Left lung (tissue), 4 donors: ENCODE measurements at regions not wholly inside any gene's neighbourhood (a gene's known extent, or its start where the extent isn't known, plus 50 kb on each side); places are given as distances from the start of the nearest gene placed in this dataset.

Experiments
- ATAC-seq: fragments of 200-7000 bp; cut with Tn5 transposase; one replicate; pipeline ENCODE4 v1.9.1; 2020; ENCODE audit warnings: moderate library complexity
- DNase-seq, 4 donors: peaks; one replicate each; pipeline ENCODE4 v3.0.0-alpha.2; 2013 to 2020
- H3K27ac ChIP-seq, 2 donors: fragments of 200-600 bp; sonication (generic) in 1 of 2; one replicate each; pipeline versions ENCODE4 v1.5.0 to v1.8.0; 2020 to 2021
- H3K27me3 ChIP-seq, 2 donors: fragments of 200-600 bp; sonication (generic) in 1 of 2; one replicate each; pipeline versions ENCODE4 v1.5.0 to v1.8.0; 2020 to 2021
- H3K36me3 ChIP-seq, 2 donors: fragments of 200-600 bp; sonication (generic) in 1 of 2; one replicate each; pipeline versions ENCODE4 v1.5.0 to v1.8.0; 2020 to 2021
- H3K4me1 ChIP-seq, 2 donors: fragments of 200-600 bp; one replicate each; pipeline ENCODE4 v1.8.0; 2021
- H3K4me3 ChIP-seq, 2 donors: fragments of 200-600 bp; sonication (generic) in 1 of 2; one replicate each; pipeline versions ENCODE4 v1.5.0 to v1.8.0; 2020 to 2021; ENCODE audit warnings: mild to moderate bottlenecking in 1 of 2
- H3K9me3 ChIP-seq, 2 donors: fragments of 200-600 bp; sonication (generic) in 1 of 2; one replicate each; pipeline versions ENCODE4 v1.5.0 to v1.8.0; 2020 to 2021
- intact Hi-C, 2 donors: fragments of 100-400 bp; cut with DNase I; formaldehyde crosslinking; loops; one replicate each; pipeline versions ENCODE4 v1.11.2 to v1.14.2; 2022
- TF ChIP-seq, protein P1 (sequence below), 2 donors: fragments of 200-600 bp; sonication (generic) in 1 of 2; IDR thresholded peaks; one replicate each; pipeline versions ENCODE4 v1.5.0 to v1.8.0; 2021; ENCODE audit warnings: antibody characterized with exemption in 2 of 2
- donor health status: DM: no; HTN: yes; CAD: no.
- donor health status: DM: no; HTN: no; CAD: no.

DNA sequence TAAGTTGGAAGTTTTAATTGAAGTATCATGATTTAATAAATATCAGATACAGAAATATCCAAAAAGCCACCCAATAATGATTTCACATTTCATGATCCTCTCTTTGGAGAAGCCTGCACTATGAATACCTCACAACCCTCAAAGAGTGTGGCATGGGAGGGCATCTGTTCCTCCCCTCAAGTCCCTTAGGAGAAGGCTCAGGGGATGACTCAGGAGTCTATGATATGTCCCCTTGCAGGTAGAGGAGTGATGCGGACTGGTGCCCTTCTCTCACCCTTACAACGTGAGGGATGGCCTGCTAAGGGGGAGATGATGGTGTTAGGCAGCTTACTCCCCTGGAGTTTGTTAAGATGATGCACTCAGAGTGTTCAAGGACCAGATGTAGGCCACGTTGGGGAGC is 303.3 kb upstream of the DUSP10 start:
- TF ChIP-seq, protein P1, sequence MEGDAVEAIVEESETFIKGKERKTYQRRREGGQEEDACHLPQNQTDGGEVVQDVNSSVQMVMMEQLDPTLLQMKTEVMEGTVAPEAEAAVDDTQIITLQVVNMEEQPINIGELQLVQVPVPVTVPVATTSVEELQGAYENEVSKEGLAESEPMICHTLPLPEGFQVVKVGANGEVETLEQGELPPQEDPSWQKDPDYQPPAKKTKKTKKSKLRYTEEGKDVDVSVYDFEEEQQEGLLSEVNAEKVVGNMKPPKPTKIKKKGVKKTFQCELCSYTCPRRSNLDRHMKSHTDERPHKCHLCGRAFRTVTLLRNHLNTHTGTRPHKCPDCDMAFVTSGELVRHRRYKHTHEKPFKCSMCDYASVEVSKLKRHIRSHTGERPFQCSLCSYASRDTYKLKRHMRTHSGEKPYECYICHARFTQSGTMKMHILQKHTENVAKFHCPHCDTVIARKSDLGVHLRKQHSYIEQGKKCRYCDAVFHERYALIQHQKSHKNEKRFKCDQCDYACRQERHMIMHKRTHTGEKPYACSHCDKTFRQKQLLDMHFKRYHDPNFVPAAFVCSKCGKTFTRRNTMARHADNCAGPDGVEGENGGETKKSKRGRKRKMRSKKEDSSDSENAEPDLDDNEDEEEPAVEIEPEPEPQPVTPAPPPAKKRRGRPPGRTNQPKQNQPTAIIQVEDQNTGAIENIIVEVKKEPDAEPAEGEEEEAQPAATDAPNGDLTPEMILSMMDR (IDR thresholded peaks at IDR 0.05): no peak
- DNase-seq (no peak), ATAC-seq (no peak)
- Histone ChIP-seq H3K9me3 (no peaks in the 10 kb centered on the region), H3K27ac (no peak overlapping the region), H3K4me3 (no peak overlapping the region), H3K27me3 (no peaks in the 10 kb centered on the region), H3K4me1 (no peaks in the 10 kb centered on the region), H3K36me3 (no peaks in the 10 kb centered on the region)
- intact Hi-C loops: no loop called here

DNA sequence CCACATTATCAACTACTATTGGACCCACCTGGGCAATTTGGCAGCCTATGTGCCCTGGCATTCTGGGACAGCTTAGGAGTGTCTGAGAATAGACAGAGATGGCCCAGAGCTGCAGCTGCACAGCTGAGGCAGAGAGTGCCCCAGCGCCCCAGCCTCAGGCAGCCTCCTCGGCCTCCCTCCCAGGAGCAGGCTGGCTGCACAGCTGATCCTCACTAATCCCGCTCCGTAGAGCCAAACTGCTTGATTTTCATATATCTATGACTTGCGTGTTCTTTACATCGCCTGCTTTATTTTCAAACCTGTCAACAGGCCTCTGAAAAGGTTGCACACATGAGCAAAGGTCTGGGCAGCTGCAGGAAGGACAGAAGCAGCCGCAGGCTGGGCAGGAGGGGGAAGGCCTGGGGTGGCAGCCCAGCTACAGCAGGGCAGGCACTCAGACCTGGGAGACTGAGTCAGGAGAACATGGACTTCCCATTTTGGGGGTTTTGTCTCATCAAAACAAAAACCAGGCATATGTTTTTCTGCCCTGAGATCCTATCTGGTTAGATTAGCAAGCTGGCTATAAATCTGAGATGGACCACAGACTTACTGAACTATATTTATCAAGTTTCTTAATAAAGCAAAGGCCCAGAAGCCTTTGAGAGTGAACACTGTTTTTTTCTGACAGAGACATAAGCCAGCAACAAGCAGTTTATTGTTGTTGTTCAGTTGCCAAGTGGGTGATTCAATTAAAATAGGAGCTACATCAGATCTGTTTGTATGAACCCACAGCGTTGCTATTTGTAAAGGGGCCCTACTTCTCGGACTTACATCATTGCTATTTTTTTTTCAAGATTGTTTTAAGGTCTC is 301.8 kb upstream of the DUSP10 start:
- no peaks in the 10 kb centered on the region for H3K27me3 ChIP-seq
- no peak overlapping the region for H3K4me3 ChIP-seq
- H3K36me3 ChIP-seq: no peaks in the 10 kb centered on the region
- intact Hi-C loops: no loop called here
- TF ChIP-seq, protein P1 (IDR thresholded peaks at IDR 0.05): no peak
- ATAC-seq: no peak
- H3K9me3 ChIP-seq: no peaks in the 10 kb centered on the region
- DNase-seq: peak in 2 of 4 donors; percentile 29 to 64
- no peak overlapping the region for H3K27ac ChIP-seq
- no peaks in the 10 kb centered on the region for H3K4me1 ChIP-seq

DNA sequence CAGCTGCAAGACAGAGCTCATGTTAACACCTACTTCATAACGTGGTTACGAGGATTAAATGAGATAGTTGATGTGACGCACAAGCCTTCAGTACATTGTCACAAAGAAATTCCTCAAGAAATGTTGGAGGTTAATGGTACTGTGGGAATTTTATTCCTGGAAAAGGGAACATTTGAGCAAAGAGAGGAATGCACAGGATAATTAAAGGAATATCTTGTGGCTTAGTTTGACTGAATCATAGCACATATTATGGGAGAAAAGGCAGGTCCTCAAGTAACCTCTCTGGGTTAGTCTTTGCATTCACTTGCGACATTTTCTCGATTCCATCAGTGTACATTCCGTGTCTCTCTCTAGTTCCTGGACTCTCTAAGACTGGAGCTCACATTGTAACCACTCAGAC is 300.2 kb upstream of the DUSP10 start:
- ATAC-seq: no peak
- intact Hi-C loops: no loop called here
- no peak overlapping the region for H3K4me3 ChIP-seq
- no peak for DNase-seq
- H3K9me3 ChIP-seq: no peaks in the 10 kb centered on the region
- no peaks in the 10 kb centered on the region for H3K4me1 ChIP-seq
- no peaks in the 10 kb centered on the region for H3K36me3 ChIP-seq
- TF ChIP-seq, protein P1 (IDR thresholded peaks at IDR 0.05): no peak
- no peaks in the 10 kb centered on the region for H3K27me3 ChIP-seq
- H3K27ac ChIP-seq: no peak overlapping the region

DNA sequence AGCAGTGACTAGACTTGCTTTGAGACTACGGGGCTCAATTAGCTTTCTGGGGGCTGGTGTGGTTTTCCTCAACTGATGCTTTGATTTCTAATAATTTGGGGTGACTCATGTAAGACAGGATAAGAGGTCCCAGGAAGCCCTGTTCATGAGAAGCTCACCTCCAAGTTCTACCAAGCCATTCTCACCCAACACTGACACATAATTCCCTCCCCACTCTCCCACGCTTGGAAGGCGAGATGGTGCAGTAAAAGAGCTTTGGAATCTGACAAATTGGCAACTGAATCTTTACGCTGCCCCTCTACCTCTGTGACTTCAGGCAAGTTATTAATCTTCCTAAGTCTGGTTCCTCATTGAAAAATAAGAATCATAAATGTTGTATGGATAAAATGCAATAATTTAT is 299.1 kb upstream of the DUSP10 start:
- TF ChIP-seq, protein P1 (IDR thresholded peaks at IDR 0.05): no peak
- H3K36me3 ChIP-seq: no peaks in the 10 kb centered on the region
- intact Hi-C loops: no loop called here
- H3K27ac ChIP-seq: no peak overlapping the region
- no peaks in the 10 kb centered on the region for H3K27me3 ChIP-seq
- DNase-seq (no peak), ATAC-seq (no peak)
- H3K4me1 ChIP-seq: no peaks in the 10 kb centered on the region
- H3K9me3 ChIP-seq: no peaks in the 10 kb centered on the region
- no peak overlapping the region for H3K4me3 ChIP-seq

DNA sequence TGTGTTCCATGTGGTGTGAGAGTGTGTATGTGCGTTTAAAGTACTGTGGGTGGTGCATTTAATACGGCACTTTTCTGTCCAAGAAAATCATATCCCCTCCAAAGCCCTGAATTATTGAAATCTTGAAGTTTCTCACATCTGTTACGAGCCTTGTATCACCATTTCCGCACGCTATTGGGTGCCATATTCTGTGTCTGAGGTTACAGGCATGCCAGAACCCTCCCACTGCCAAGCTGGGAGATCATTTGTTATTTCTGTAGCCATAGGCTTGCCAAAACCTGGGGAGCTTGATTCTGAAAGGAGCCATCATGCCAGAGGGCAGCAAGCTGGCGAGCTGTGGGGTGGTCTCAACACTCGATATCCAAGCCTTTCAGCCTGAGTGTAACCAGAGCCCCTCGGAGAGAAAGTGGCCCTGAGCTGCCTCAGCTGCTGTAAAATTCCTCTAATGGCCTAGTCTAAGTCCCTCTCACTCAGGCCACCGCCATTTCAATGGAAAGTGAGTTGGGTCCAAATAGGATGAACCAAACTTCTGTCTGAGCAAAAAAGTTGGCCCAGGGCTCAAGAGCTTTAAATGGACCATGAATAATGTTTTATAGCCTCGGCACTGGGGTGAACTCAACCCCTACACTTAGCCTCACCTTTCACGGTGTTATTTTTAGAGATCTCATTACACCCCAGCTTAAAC is 298.4 kb upstream of the DUSP10 start:
- intact Hi-C loops: no loop called here
- no peak for DNase-seq
- Histone ChIP-seq H3K9me3 (no peaks in the 10 kb centered on the region), H3K27me3 (no peaks in the 10 kb centered on the region), H3K4me3 (no peak overlapping the region), H3K36me3 (no peaks in the 10 kb centered on the region), H3K27ac (no peak overlapping the region), H3K4me1 (no peaks in the 10 kb centered on the region)
- no peak for ATAC-seq
- TF ChIP-seq, protein P1 (IDR thresholded peaks at IDR 0.05): no peak
